Fibroblast of lung (primary cell): ENCODE measurements at regions not wholly inside any gene's neighbourhood (a gene's known extent, or its start where the extent isn't known, plus 50 kb on each side); places are given as distances from the start of the nearest gene placed in this dataset.

Experiments used
- CTCF ChIP-seq, 2 donors: IDR thresholded peaks in 1 of 2; conservative IDR thresholded peaks in 1 of 2; 1 replicate in 1 of 2; 2 replicates in 1 of 2; pipeline ENCODE4 v1.5.1; 2011 to 2012; ENCODE audit warnings: low read length in 2 of 2, control low read depth in 1 of 2, inconsistent platforms in 1 of 2, low read depth in 1 of 2, mild to moderate bottlenecking in 1 of 2
- EZH2 ChIP-seq: IDR thresholded peaks from 2 replicates; pipeline ENCODE4 v1.5.1; 2012; ENCODE audit warnings: low read length, control low read depth, mild to moderate bottlenecking; ENCODE audit errors: missing control alignments

DNA sequence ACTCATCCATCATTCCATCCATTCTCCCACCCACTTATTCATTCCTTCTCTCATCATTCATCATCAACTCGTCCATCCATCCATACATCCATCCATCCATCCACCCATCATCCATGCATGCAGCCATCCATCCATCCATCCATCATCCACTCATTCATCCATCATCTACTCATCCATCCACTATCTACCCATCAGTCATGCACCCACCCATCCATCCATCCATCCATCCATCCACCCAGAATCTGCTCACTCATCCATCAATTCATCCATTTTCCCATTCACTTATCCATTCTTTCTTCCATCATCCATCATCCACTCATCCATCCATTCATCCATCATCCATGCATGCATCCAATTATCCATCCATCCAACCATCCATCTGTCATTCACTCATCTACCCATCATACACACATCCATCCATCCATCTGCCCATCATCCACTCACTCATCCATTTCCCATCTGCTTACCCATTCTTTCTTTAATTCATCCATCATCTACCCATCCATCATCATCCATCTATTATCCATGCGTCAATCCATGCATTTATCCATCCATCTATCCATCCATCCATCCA is 107.1 kb upstream of the WSCD2 start:
- TF ChIP-seq CTCF (conservative IDR thresholded peaks at IDR 0.05 in 1 of 2, IDR thresholded peaks at IDR 0.05 in 1 of 2; ENCODE audit: low read depth in 1 of 2, low read length in 2 of 2) (no peak), EZH2 (no peak)
